Globus pallidus (tissue), 1 donor: ENCODE measurements at regions not wholly inside any gene's neighbourhood (a gene's known extent, or its start where the extent isn't known, plus 50 kb on each side); places are given as distances from the start of the nearest gene placed in this dataset.
"Not testable (repeated sequence)": the region's sequence is repeated elsewhere in the genome, so short reads cannot be mapped to it uniquely, and the experiment has no call there.

Experiments
- DNase-seq: peaks from one replicate; pipeline ENCODE4 v3.0.0-alpha.2; 2015; ENCODE audit warnings: low spot score

DNA sequence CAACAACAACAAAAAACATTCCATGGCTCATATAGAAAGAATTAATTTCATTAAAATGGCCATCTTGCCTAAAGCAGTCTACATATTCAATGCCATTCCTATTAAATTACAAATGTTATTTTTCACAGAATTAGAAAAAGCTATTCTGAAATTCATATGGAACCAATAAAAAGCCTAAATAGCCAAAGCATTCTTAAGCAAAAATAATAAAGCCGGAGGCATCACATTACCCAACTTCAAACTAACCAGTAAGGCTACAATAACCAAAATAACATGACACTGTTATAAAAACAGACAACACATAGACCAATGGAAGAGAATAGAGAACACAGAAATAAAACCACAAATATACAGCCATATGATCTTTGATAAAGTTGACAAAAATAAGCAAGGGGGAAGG lies 330.4 kb downstream of the KIF20B start:
- DNase-seq: no peak

DNA sequence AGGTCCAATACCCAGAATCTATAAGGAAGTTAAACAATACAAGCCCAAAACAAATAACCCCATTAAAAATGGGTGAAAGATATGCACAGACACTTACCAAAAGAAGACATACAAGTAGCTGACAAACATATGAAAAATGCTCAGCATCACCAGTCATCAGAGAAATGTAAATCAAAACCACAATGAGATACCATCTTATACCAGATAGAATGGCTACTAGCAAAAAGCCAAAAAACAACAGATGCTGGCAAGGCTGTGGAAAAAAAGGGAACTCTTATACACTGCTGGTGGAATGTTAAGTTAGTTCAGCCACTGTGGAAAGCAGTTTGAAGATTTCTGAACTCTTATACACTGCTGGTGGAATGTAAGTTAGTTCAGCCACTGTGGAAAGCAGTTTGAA lies 331.1 kb downstream of the KIF20B start:
- DNase-seq: no peak

DNA sequence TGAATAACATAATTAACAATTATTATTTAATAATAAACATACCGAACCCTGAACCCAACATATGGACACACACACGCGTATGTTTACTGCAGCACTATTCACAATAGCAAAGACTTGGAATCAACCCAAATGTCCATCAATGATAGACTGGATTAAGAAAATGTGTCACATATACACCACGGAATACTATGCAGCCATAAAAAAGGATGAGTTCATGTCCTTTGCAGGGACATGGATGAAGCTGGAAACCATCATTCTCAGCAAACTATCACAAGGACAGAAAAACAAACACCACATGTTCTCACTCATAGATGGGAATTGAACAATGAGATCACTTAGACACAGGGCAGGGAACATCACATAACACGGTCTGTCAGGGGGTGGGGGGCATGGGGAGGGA lies 333.5 kb downstream of the KIF20B start:
- DNase-seq: not testable (repeated sequence)

DNA sequence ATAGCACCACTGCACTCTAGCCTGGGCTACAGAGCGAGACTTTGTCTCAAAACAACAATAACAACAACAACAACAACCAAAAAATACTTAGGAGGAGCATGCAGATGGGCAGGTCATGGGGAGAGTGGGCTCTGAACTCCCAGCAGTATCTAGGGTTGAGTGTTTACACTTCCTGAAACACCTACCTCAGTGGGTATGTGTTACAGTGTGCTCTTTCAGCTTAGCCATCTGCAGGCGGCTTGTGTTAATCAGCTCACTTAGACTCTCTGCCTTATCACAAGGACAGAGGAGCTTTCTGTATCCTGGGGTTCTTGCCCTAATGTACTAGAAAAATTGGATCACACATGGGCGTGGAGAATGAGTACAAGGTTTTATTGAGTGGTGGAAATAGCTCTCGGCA lies 340.2 kb downstream of the KIF20B start:
- DNase-seq: no peak

DNA sequence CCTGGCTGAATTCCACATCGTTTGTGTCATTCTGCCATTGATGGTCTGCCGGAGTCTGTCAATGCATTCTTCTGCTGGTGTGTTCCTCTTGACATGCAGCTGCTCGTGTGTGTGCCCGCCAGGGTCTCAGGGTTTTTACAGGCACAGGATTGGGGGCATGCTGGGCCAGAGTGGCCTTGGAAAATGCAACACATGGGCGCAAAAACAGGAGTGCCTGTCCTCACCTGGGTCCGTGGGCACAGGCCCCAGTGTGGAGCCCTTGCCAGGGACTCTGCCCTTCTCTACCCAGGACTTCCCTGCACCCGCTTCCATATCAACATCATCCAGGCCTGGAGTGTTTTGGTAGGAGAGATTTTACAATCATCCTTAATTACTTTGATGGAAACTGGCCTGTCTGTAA lies 340.7 kb downstream of the KIF20B start:
- no peak for DNase-seq

DNA sequence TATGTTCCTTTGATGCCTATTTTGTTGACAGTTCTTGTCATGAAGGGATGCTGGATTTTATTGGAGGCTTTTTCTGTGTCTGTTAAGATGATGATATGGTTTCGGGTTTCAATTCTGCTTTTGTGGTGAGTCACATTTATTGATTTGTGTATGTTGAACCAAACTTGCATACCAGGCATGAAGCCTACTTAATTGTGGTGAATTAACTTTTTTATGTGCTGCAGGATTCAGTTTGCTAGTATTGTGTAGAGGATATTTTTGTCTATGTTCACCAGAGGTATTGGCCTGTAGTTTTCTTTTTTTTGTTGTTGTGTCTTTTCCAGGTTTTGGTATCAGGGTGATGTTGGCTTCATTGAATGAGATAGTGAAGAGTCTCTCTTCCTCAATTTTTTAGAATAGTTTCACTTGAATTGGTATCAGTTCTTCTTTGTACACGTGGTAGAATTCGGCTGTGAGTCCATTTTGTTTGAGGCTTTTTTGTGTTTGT lies 345.9 kb downstream of the KIF20B start:
- DNase-seq: no peak

DNA sequence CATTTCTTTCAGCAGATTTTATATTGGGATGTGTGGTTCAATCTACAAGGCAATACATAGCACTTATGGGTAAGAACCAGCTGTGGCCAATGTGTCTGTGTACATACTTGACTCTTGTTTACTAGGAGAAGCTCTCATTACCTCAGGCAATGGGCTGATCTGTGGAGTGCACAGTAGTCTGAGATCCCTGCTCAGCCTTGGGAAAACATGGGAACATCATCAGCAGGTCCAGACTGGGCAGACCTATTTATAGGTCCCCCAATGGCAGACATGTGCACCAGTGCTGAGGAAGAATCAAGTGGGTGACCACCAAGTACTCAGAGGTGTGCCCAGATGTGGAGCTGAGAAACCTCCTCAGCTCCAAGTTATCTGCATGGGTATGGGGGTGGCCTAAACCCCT lies 349.7 kb downstream of the KIF20B start:
- no peak for DNase-seq

DNA sequence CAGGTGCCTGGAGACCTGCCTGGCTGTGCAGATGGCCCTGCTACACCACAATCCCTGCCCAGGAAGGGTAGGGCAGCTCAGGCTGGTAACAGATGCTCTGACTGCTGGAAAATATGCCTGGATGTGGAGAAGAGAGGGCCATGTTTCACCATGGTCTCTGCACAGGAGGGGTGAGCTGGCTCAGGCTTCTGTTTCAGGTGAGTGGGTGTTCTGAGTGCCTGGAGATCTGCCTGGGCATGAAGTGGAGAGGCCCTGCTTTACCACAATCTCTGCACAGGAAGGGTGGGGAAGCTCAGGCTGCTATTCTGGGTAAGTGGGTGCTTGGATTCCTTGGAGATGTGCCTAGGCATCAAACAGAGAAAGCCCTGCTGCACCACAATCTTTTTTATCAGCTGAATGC lies 350.1 kb downstream of the KIF20B start:
- DNase-seq: no peak

DNA sequence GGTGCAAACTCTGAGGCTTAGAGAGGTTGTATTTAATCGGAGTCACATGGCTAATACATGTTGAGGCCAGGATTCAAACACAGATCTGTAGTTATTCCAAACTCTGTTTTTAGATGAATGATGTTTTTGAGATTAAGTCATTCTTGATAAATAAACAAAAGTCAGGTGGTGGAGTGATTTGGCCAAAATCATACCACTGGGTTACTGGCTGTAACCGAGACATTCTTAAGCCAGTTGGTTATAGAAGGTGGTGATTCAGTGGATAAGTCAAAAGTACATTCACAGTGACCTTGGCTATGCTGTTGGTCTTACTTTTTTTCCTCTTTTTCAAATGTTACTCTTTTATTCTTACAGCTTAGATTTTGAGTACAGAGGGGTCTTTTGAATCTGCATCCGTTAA lies 361.4 kb downstream of the KIF20B start:
- no peak for DNase-seq

DNA sequence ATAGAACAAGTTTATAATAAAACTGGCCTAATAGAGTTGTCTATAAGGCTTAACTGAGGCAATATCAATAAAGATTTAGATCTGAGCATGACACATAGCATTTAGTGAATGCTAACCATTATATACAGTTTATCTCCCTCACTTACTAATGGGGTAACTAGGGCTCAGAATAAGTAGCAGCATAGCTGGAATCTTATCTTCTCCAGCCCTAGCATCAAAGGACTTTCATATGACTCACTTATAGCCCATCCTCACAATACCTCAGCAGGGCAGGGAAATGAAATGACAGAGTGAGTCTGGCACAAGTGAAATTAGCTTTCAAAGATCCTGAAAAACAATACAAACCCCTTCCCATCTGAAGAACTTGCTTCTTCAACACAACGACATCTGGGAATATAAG lies 362.9 kb downstream of the KIF20B start:
- no peak for DNase-seq

DNA sequence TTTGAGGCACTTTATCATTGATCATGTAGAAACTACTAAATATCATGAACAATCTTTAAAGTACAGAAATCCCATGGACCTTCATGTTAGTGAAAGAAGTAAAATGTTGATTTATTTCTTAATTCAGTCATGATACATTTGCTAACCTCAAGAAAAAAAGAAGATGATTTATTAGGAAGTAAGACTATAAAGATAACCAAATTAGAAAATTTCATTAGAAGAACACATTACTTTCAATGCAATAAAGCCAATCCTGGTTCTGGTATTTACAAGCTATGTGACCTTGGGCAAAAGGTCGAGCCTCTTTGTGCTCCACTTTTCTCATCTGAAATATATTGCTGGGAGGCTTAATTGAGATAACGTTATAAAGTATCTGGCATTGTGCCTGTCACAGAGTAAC lies 365.0 kb downstream of the KIF20B start:
- DNase-seq: no peak

DNA sequence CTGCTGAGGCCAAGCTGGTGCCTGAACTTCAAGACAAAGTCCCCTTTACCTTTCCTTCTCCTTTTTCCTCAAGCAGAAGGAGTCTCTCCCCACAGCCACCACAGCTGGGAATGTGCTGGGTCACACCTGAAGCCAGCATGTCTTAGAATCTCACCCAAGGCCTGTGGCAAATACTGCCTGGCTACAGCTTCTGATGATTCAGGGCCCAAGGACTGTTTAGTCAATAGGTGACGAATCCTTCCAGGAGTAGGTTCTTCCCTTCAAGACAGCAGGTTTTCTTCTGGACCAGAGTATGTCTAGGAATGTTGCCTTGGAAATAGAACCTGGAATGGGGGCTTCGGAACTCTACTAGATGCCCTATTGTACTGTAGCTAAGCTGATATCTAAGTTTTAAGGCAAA lies 374.6 kb downstream of the KIF20B start:
- no peak for DNase-seq

DNA sequence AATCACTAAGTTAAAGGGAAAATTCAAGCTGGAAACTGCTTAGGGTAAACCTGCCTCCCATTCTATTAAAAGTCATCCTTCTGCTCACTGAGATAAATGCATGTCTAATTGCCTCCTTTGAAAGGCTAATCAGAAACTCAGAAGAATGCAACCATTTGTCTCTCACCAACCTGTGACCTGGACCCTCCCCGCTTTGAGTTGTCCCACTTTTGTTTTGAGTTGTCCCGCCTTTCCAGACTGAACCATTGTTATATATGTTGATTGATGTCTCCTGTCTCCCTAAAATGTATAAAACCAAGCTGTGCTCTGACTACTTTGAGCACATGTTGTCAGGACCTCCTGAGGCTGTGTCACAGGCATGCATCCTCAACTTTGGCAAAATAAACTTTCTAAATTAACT lies 378.4 kb downstream of the KIF20B start:
- DNase-seq: no peak

DNA sequence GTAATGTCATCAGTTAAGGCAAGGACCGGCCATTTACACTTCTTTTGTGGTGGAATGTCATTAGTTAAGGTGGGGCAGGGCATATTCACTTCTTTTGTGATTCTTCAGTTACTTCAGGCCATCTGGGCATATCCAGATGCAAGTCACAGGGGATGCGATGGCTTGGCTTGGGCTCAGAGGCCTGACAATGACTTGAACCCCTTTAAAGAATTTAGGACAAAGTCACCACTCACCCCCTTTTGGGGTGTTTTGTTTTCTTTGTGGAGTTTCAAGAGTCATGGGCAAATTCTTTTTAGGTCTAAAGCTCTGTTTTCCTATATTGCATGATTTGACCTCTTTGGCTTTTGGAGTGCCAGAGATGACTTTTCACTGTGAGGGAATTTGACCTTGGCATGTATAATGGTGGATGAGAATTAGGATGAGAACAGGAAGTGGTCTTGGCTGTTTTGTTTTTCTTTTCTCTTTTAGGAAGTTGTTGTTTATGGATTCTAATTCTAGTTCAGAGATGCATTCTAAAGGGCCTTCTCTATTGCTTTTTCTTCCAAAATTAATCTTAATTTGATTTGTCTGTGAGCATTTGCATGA lies 385.3 kb downstream of the KIF20B start:
- not testable (repeated sequence) for DNase-seq

DNA sequence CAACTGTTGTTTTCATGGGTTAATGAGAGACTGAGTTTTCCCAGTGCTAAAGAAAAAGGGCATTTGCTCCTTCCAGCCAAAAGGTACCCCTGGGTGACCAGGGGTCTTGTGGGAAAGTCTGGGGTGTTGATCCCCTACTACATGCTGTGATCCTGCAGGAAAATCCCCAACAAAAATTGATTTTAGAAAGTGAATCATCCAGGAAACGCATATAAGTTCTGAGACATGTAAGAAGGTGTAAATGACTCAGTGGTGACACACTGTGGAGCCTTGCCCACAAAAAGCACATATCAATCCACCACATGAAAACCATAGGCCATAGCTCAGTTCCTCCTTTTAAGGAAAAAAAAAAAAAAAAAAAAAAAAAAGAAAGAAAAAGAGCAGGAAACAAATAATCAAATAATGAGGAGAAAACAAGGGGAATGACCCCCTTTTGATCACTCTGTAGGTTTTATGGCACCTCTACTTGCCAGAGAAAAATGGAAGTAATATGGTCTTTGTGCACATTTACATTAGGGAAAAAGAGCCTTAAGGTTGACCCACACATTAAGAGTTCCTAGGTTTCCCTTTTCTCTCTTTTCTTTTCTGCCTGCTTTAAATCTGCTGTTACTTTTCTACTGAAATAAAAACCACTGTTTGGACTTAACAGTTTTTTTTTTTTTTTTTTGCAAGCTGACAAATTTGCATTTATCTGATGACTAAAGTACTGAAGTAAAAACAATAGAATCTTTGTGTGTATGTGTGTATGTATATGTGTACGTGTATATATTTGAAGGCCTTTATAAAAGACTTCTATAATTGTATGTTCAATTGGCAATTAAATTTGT lies 386.0 kb downstream of the KIF20B start:
- no peak for DNase-seq

DNA sequence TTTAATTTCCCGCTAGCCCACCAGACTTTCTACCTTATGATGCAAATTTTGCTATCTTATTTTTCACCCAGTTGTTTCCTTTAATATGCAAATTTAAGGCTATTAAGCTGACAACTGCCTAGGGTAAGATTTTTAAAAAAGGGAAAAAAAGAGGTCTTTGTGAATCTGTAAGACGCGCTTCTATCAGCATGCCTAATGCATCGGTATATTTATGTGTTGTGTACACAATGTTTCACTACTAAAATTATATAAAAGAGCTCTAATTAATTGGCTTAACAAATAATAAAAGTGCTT lies 386.6 kb downstream of the KIF20B start:
- DNase-seq: no peak

DNA sequence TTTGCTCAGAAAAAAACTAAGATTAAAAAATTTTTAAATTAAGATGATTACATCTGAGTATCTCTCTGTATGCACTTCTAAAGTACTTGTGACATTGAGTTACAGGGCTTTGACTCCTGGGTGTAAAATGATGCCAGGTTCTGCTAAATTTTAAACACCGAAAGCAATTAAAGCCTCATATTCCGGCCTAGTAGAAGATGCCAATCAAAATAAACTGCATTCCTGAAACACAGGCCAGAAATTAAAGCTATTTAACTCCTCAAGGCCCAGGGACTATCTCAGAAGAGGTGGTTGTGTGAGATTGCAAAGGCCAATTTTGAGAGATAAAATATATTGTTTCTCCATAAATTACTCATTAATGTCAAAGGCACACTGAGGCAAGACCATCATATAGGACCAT lies 388.3 kb downstream of the KIF20B start:
- DNase-seq: no peak

DNA sequence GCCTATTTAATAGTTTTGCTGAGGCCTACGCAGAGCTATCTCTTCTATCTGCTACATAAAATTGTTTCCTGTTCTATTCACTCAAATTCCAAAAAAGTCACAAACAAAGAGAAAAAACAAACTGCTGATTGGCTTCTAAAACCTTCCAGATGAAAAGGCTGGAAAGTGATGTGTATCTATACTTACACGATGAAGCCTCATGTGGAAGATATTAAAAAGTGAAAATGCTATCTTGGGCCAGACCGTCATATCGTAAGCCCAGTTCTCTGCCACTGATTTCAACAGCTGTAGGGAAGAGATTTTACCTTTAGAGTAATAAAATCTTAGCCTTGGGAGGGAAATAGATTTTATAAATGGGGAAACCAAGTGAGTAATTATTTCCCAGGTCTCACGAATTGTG lies 394.8 kb downstream of the KIF20B start:
- no peak for DNase-seq

DNA sequence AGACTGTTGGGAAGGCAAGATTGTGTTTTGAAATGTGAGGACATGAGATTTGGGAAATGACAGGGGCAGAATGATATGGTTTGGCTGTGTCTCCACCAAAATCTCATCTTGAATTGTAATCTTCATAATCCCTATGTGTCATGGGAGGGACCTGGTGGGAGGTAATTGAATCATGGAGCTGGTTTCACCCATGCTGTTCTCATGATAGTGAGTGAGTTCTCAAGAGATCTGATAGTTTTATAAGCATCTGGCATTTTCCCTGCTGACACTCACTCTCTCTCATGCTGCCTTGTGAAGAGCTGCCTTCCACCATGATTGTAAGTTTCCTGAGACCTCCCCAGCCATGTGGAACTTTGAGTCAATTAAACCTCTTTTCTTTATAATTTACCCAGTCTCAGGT lies 406.2 kb downstream of the KIF20B start:
- DNase-seq: not testable (repeated sequence)

DNA sequence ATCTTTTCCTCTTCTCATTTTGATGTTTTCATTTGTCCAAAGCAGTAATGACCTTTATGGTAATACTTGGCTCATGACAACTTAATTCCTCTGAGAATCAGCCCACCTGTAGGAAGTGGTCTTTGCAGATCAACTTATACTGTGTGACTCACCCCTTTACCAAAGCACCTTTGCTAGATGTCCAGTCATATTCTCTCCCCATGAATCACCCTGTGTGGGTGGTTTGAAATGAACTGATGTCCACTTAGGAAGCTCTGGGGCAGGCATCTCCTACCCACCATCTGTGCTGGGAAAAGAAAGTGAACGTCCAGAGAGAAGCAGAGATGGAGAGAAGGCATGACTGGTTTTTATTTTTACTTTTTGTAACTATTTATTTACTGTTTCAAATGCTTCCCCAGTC lies 410.3 kb downstream of the KIF20B start:
- no peak for DNase-seq

DNA sequence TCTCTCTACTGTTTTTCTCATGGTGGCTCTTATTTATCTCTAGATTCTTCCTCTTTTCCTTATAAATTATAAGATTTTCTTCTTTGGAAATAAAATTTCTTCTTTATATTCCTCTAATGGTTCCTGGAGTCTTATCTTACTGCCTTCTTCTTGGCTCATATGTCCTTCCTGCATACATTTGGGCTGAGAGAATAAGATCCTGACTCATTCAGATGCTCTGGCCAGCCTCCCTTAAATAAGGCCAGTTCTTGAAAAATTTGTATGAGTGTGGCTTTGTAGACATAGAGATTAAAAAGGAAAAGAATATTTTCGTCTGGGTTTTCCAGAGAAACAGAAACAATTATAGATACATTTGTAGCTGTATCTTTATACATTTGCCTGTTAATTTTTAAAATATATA lies 411.3 kb downstream of the KIF20B start:
- no peak for DNase-seq

DNA sequence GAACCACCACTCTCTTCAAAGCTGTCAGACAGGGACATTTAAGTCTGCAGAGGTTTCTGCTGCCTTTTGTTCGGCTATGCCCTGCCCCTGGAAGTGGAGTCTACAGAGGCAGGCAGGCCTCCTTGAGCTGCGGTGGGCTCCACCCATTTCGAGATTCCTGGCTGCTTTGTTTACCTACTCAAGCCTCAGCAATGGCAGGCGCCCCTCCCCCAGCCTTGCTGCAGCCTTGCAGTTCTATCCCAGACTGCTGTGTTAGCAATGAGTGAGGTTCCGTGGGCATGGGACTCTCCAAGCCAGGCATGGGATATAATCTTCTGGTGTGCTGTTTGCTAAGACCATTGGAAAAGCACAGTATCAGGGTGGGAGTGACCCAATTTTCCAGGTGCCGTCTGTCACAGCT lies 417.2 kb downstream of the KIF20B start:
- not testable (repeated sequence) for DNase-seq

DNA sequence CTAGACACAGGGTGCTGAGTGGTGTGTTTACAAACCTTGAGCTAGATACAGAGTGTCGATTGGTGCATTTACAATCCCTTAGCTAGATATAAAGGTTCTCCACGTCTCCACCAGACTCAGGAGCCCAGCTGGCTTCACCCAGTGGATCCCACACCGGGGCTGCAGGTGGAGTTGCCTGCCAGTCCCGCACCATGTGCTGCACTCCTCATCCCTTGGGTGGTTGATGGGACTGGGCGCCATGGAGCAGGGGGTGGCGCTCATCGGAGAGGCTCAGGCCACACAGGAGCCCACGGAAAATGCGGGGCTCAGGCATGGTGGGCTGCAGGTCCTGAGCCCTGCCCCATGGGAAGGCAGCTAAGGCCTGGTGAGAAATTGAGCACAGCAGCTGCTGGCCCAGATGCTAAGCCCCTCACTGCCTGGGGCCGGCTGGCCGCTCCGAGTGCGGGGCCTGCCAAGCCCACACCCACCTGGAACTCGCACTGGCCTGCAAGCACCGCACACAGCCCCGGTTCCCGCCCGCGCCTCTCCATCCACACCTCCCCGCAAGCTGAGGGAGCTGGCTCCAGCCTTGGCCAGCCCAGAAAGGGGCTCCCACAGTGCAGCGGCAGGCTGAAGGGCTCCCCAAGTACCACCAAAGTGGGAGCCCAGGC lies 418.4 kb downstream of the KIF20B start:
- not testable (repeated sequence) for DNase-seq
